ENCODE measurements at regions not wholly inside any gene's neighbourhood (a gene's known extent, or its start where the extent isn't known, plus 50 kb on each side); places are given as distances from the start of the nearest gene placed in this dataset.

DNA sequence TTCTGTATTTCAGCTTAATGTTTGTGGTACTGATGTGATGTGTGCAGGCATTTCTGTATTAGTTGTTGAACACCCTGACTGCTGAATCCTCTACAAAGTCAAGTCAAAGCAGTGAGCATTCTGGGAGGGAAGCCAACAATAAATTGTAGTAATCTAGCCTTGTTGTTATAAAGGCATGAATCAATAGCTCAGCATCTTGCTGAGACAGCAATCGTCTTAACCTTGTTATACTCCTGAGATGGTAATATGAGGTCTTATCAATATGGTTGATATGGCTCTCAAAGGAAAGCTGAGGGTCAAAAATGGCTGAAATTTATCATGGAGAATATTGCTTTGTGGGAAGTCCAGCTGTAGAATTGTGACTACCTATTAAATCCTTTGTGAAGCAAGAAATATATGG is 299.4 kb downstream of the DNAJB9 start:
- no peak for ATAC-seq
- TF ChIP-seq ZNF565 (CRISPR knock-in tag; conservative IDR thresholded peaks at IDR 0.05; ENCODE audit: low read depth) (no peak), ZNF8 (CRISPR knock-in tag; IDR thresholded peaks at IDR 0.05) (no peak), ZC3H10 (CRISPR knock-in tag; IDR thresholded peaks at IDR 0.05) (no peak), ZNF70 (CRISPR knock-in tag; IDR thresholded peaks at IDR 0.05) (no peak), PATZ1 (CRISPR knock-in tag; IDR thresholded peaks at IDR 0.05; ENCODE audit: borderline replicate concordance) (no peak)
- TF ChIP-seq, protein P1, sequence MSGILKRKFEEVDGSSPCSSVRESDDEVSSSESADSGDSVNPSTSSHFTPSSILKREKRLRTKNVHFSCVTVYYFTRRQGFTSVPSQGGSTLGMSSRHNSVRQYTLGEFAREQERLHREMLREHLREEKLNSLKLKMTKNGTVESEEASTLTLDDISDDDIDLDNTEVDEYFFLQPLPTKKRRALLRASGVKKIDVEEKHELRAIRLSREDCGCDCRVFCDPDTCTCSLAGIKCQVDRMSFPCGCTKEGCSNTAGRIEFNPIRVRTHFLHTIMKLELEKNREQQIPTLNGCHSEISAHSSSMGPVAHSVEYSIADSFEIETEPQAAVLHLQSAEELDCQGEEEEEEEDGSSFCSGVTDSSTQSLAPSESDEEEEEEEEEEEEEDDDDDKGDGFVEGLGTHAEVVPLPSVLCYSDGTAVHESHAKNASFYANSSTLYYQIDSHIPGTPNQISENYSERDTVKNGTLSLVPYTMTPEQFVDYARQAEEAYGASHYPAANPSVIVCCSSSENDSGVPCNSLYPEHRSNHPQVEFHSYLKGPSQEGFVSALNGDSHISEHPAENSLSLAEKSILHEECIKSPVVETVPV (CRISPR knock-in tag; IDR thresholded peaks at IDR 0.05): no peak

- no peak for ATAC-seq
- TF ChIP-seq OSR1 (CRISPR knock-in tag; IDR thresholded peaks at IDR 0.05): no peak
- TF ChIP-seq TOX (CRISPR knock-in tag; IDR thresholded peaks at IDR 0.05; ENCODE audit: borderline replicate concordance): no peak
- TF ChIP-seq ZNF8 (CRISPR knock-in tag; IDR thresholded peaks at IDR 0.05): no peak
- TF ChIP-seq SNAI2 (CRISPR knock-in tag; IDR thresholded peaks at IDR 0.05): no peak
- no peak for TF ChIP-seq BACH2 (CRISPR knock-in tag; IDR thresholded peaks at IDR 0.05; ENCODE audit: borderline replicate concordance)
- TF ChIP-seq, protein P2, sequence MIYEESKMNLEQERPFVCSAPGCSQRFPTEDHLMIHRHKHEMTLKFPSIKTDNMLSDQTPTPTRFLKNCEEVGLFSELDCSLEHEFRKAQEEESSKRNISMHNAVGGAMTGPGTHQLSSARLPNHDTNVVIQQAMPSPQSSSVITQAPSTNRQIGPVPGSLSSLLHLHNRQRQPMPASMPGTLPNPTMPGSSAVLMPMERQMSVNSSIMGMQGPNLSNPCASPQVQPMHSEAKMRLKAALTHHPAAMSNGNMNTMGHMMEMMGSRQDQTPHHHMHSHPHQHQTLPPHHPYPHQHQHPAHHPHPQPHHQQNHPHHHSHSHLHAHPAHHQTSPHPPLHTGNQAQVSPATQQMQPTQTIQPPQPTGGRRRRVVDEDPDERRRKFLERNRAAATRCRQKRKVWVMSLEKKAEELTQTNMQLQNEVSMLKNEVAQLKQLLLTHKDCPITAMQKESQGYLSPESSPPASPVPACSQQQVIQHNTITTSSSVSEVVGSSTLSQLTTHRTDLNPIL (CRISPR knock-in tag; IDR thresholded peaks at IDR 0.05; ENCODE audit: low read depth): no peak
- no peak for TF ChIP-seq TCF4 (CRISPR knock-in tag; IDR thresholded peaks at IDR 0.05; ENCODE audit: borderline replicate concordance)
- TF ChIP-seq PPARA (CRISPR knock-in tag; IDR thresholded peaks at IDR 0.05; ENCODE audit: borderline replicate concordance): no peak
- TF ChIP-seq, protein P3, sequence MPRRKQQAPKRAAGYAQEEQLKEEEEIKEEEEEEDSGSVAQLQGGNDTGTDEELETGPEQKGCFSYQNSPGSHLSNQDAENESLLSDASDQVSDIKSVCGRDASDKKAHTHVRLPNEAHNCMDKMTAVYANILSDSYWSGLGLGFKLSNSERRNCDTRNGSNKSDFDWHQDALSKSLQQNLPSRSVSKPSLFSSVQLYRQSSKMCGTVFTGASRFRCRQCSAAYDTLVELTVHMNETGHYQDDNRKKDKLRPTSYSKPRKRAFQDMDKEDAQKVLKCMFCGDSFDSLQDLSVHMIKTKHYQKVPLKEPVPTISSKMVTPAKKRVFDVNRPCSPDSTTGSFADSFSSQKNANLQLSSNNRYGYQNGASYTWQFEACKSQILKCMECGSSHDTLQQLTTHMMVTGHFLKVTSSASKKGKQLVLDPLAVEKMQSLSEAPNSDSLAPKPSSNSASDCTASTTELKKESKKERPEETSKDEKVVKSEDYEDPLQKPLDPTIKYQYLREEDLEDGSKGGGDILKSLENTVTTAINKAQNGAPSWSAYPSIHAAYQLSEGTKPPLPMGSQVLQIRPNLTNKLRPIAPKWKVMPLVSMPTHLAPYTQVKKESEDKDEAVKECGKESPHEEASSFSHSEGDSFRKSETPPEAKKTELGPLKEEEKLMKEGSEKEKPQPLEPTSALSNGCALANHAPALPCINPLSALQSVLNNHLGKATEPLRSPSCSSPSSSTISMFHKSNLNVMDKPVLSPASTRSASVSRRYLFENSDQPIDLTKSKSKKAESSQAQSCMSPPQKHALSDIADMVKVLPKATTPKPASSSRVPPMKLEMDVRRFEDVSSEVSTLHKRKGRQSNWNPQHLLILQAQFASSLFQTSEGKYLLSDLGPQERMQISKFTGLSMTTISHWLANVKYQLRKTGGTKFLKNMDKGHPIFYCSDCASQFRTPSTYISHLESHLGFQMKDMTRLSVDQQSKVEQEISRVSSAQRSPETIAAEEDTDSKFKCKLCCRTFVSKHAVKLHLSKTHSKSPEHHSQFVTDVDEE (CRISPR knock-in tag; IDR thresholded peaks at IDR 0.05): no peak
- TF ChIP-seq ESRRG (CRISPR knock-in tag; IDR thresholded peaks at IDR 0.05): no peak
- TF ChIP-seq PATZ1 (CRISPR knock-in tag; IDR thresholded peaks at IDR 0.05; ENCODE audit: borderline replicate concordance): no peak
- no peak for TF ChIP-seq RARB (CRISPR knock-in tag; IDR thresholded peaks at IDR 0.05)
- TF ChIP-seq POU6F1 (CRISPR knock-in tag; IDR thresholded peaks at IDR 0.05; ENCODE audit: borderline replicate concordance, low read depth): no peak
- TF ChIP-seq GLIS3 (CRISPR knock-in tag; IDR thresholded peaks at IDR 0.05): no peak
- TF ChIP-seq ZNF70 (CRISPR knock-in tag; IDR thresholded peaks at IDR 0.05): no peak
Observed at GRCh38 chr7:108875139-108875538, 305.5 kb downstream of the DNAJB9 start.

- ATAC-seq: no peak
- no peak for TF ChIP-seq ZNF70 (CRISPR knock-in tag; IDR thresholded peaks at IDR 0.05)
- no peak for TF ChIP-seq POU6F1 (CRISPR knock-in tag; IDR thresholded peaks at IDR 0.05; ENCODE audit: borderline replicate concordance, low read depth)
- TF ChIP-seq ISL1 (CRISPR knock-in tag; IDR thresholded peaks at IDR 0.05): no peak
- no peak for TF ChIP-seq ZNF8 (CRISPR knock-in tag; IDR thresholded peaks at IDR 0.05)
- TF ChIP-seq TCF4 (CRISPR knock-in tag; IDR thresholded peaks at IDR 0.05; ENCODE audit: borderline replicate concordance): no peak
- TF ChIP-seq PATZ1 (CRISPR knock-in tag; IDR thresholded peaks at IDR 0.05; ENCODE audit: borderline replicate concordance): no peak
- TF ChIP-seq, protein P2 (CRISPR knock-in tag; IDR thresholded peaks at IDR 0.05; ENCODE audit: low read depth): no peak
- TF ChIP-seq SNAI2 (CRISPR knock-in tag; IDR thresholded peaks at IDR 0.05): no peak
- TF ChIP-seq ARNTL (CRISPR knock-in tag; IDR thresholded peaks at IDR 0.05; ENCODE audit: borderline replicate concordance, low read depth): no peak
- no peak for TF ChIP-seq ZNF565 (CRISPR knock-in tag; conservative IDR thresholded peaks at IDR 0.05; ENCODE audit: low read depth)
- no peak for TF ChIP-seq BACH2 (CRISPR knock-in tag; IDR thresholded peaks at IDR 0.05; ENCODE audit: borderline replicate concordance)
- no peak for TF ChIP-seq TOX (CRISPR knock-in tag; IDR thresholded peaks at IDR 0.05; ENCODE audit: borderline replicate concordance)
Observed at GRCh38 chr7:108890862-108891261, 321.2 kb downstream of the DNAJB9 start.

All from SK-N-SH treated with all-trans-retinoic acid at 6 μM for 48 hours (cell line).